A673 (cell line): ENCODE measurements at regions not wholly inside any gene's neighbourhood (a gene's known extent, or its start where the extent isn't known, plus 50 kb on each side); places are given as distances from the start of the nearest gene placed in this dataset.

Experiments
- BruUV-seq: library from RNA; stranded (reverse); fragments of 400-500 nt; replicated peaks from 2 replicates; lab custom pipeline; 2021; lab: Mats Ljungman, UMichigan
- CTCF ChIA-PET: fragments of 300-600 bp; sonication (Branson Sonifier 250); formaldehyde crosslinking; loops from one replicate; lab custom pipeline; 2022; ENCODE audit warnings: antibody characterized with exemption; lab: Charles Lee
- POLR2A ChIA-PET: fragments of 300-600 bp; sonication (Branson Sonifier 250); formaldehyde crosslinking; loops from one replicate; lab custom pipeline; 2022; ENCODE audit warnings: antibody characterized with exemption; ENCODE audit not compliant: low non-redundant PET; lab: Charles Lee
- DNase-seq: peaks from one replicate; pipeline ENCODE4 v3.0.0-alpha.2; 2015; ENCODE audit warnings: low spot score
- H3K27ac ChIP-seq: fragments of 200-600 bp; sonication (generic); 2 replicates; pipeline ENCODE4 v1.5.1; 2016; ENCODE audit warnings: mixed run types, low read depth, mild to moderate bottlenecking, mixed read lengths, antibody characterized with exemption, low read length; ENCODE audit not compliant: poor library complexity, severe bottlenecking
- H3K27me3 ChIP-seq: fragments of 200-600 bp; sonication (generic); replicated peaks from 2 replicates; pipeline ENCODE4 v1.6.1; 2017; ENCODE audit warnings: mixed run types, low read depth, mild to moderate bottlenecking, mixed read lengths, antibody characterized with exemption, low read length; ENCODE audit not compliant: insufficient read depth, poor library complexity
- H3K36me3 ChIP-seq: fragments of 200-600 bp; sonication (generic); 2 replicates; pipeline ENCODE4 v1.6.1; 2016; ENCODE audit warnings: mixed run types, mild to moderate bottlenecking, mixed read lengths, antibody characterized with exemption, low read length; ENCODE audit not compliant: insufficient read depth, poor library complexity, severe bottlenecking
- H3K4me1 ChIP-seq: fragments of 200-600 bp; sonication (generic); 2 replicates; pipeline ENCODE4 v1.6.1; 2017; ENCODE audit warnings: mixed run types, mild to moderate bottlenecking, mixed read lengths, antibody characterized with exemption, low read length; ENCODE audit not compliant: insufficient read depth, poor library complexity, severe bottlenecking
- H3K4me3 ChIP-seq: fragments of 200-600 bp; sonication (generic); 2 replicates; pipeline ENCODE4 v1.5.1; 2016; ENCODE audit warnings: low read depth, mixed run types, mild to moderate bottlenecking, mixed read lengths, low read length; ENCODE audit not compliant: poor library complexity, severe bottlenecking
- H3K9me3 ChIP-seq: fragments of 200-600 bp; sonication (generic); 2 replicates; pipeline ENCODE4 v1.6.1; 2016; ENCODE audit warnings: mixed run types, low read depth, mild to moderate bottlenecking, mixed read lengths, antibody characterized with exemption, low read length; ENCODE audit not compliant: poor library complexity, severe bottlenecking
- EZH2 ChIP-seq: fragments of 200-600 bp; sonication (generic); IDR thresholded peaks from 2 replicates; pipeline ENCODE4 v1.6.1; 2017; ENCODE audit warnings: borderline replicate concordance, low read depth, mild to moderate bottlenecking, mixed read lengths, antibody characterized with exemption, low read length; ENCODE audit not compliant: poor library complexity, severe bottlenecking
- intact Hi-C: fragments of 100-400 bp; cut with micrococcal nuclease; formaldehyde crosslinking; loops from one replicate; pipeline ENCODE4 v1.10.0; 2022; ENCODE audit not compliant: unreplicated experiment
- TF ChIP-seq, protein P1 (sequence below): fragments of 300-800, 200-600 bp; sonication (generic); conservative IDR thresholded peaks from 2 replicates; pipeline ENCODE4 v1.5.1; 2017; ENCODE audit warnings: low read depth, mild to moderate bottlenecking, antibody characterized with exemption, low read length, moderate library complexity, mixed read lengths

DNA sequence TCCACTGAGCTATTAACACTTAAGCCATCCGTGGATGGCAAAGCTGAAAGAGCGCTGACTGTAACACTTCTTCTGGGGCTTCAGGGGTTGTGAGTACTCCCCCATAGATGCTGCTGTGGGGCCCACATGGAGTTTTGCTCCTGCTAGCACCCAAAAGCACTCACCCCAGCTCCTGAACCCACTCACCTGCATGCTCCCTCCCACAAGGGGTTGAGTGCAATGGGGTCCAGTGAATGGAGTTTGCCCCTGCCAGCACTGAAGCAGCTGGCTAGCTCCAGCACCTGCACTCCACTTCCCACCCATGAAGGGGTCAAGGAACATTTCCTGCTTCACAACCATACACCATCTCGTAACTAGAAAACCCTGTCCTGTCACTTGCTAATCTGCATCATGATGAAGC, 78.9 kb downstream of the IL21 start:
- intact Hi-C loops = no loop called here

DNA sequence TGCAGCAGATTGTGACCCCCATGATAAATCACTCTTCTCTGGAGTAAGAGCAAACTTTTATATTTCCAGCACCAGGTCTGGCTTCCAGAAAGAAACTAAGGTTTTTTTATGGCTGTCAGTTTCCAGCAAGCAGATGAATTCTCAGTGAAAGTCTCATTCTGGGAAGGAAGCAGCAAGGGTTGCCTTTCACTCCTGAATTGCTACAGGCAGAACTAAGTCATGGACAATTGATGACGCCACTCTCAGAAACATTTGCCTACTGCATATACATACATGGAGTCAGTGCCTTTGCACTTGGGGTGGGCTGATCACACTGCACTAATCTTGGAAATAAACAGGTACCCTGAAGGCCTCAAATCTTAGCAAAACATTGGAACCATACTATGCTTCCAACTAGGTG, 80.0 kb downstream of the IL21 start:
- Histone ChIP-seq H3K27ac (no peak overlapping the region), H3K4me1 (no peaks in the 10 kb centered on the region), H3K9me3 (no peaks in the 10 kb centered on the region), H3K36me3 (no peaks in the 10 kb centered on the region), H3K4me3 (no peak overlapping the region), H3K27me3 (no peaks in the 10 kb centered on the region)
- ChIA-PET CTCF (no interaction called here), POLR2A (no interaction called here)
- intact Hi-C loops = no loop called here
- no TSS peak for BruUV-seq
- no peak for TF ChIP-seq EZH2
- TF ChIP-seq, protein P1, sequence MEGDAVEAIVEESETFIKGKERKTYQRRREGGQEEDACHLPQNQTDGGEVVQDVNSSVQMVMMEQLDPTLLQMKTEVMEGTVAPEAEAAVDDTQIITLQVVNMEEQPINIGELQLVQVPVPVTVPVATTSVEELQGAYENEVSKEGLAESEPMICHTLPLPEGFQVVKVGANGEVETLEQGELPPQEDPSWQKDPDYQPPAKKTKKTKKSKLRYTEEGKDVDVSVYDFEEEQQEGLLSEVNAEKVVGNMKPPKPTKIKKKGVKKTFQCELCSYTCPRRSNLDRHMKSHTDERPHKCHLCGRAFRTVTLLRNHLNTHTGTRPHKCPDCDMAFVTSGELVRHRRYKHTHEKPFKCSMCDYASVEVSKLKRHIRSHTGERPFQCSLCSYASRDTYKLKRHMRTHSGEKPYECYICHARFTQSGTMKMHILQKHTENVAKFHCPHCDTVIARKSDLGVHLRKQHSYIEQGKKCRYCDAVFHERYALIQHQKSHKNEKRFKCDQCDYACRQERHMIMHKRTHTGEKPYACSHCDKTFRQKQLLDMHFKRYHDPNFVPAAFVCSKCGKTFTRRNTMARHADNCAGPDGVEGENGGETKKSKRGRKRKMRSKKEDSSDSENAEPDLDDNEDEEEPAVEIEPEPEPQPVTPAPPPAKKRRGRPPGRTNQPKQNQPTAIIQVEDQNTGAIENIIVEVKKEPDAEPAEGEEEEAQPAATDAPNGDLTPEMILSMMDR = no peak
- DNase-seq = no peak

More for the DNA sequence above, 78.9 kb downstream of the IL21 start:
- Histone ChIP-seq H3K27ac (no peak overlapping the region), H3K27me3 (no peaks in the 10 kb centered on the region), H3K9me3 (no peaks in the 10 kb centered on the region), H3K36me3 (no peaks in the 10 kb centered on the region), H3K4me1 (no peaks in the 10 kb centered on the region), H3K4me3 (no peak overlapping the region)
- no peak for TF ChIP-seq EZH2
- TF ChIP-seq, protein P1 = no peak
- CTCF ChIA-PET = interaction anchor here (1.1 kb wide), 1 partner anchor 641 kb away, joined by 3 read pairs; no protein-coding TSS in a partner anchor
- DNase-seq = no peak
- no TSS peak for BruUV-seq
- POLR2A ChIA-PET = no interaction called here

DNA sequence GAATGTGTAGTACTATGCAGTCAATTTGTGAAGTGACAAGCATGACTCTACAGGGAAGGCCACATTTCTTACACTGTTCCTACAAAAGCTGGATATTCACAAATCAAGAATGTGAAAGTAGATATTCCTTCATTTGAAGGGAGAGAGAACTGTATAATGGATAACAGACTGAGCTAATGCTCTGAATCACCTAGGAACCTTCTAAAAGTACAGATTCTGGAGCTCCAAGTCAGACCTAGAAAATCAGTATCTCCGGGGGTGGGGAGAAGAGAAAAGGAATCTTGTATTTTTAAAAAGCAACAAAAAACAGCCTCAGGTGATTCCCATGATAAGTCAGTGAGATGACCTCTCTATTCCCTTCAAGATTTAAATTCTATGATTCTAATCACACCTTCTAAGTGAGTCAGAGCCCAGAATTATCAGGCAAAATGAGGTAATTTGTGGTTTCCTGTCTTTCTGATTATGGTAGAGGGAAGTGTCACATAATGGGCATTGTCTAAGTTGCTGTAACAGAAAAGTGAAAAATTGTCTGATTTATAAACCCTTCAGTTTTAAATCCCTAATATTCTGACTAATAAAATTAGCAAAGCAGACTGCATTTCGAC, 80.9 kb downstream of the IL21 start:
- Histone ChIP-seq H3K9me3 (no peaks in the 10 kb centered on the region), H3K27me3 (no peaks in the 10 kb centered on the region), H3K27ac (no peak overlapping the region), H3K36me3 (no peaks in the 10 kb centered on the region), H3K4me3 (no peak overlapping the region), H3K4me1 (no peaks in the 10 kb centered on the region)
- no TSS peak for BruUV-seq
- peak; percentile 15 for DNase-seq
- POLR2A ChIA-PET = no interaction called here
- intact Hi-C loops = no loop called here
- CTCF ChIA-PET = no interaction called here
- no peak for TF ChIP-seq EZH2
- TF ChIP-seq, protein P1 = no peak
